A673 (cell line): ENCODE measurements at regions not wholly inside any gene's neighbourhood (a gene's known extent, or its start where the extent isn't known, plus 50 kb on each side); places are given as distances from the start of the nearest gene placed in this dataset.

Experiments
- BruUV-seq: library from RNA; stranded (reverse); fragments of 400-500 nt; replicated peaks from 2 replicates; lab custom pipeline; 2021; lab: Mats Ljungman, UMichigan
- CTCF ChIA-PET: fragments of 300-600 bp; sonication (Branson Sonifier 250); formaldehyde crosslinking; loops from one replicate; lab custom pipeline; 2022; ENCODE audit warnings: antibody characterized with exemption; lab: Charles Lee
- POLR2A ChIA-PET: fragments of 300-600 bp; sonication (Branson Sonifier 250); formaldehyde crosslinking; loops from one replicate; lab custom pipeline; 2022; ENCODE audit warnings: antibody characterized with exemption; ENCODE audit not compliant: low non-redundant PET; lab: Charles Lee
- DNase-seq: peaks from one replicate; pipeline ENCODE4 v3.0.0-alpha.2; 2015; ENCODE audit warnings: low spot score
- H3K27ac ChIP-seq: fragments of 200-600 bp; sonication (generic); 2 replicates; pipeline ENCODE4 v1.5.1; 2016; ENCODE audit warnings: mixed run types, low read depth, mild to moderate bottlenecking, mixed read lengths, antibody characterized with exemption, low read length; ENCODE audit not compliant: poor library complexity, severe bottlenecking
- H3K27me3 ChIP-seq: fragments of 200-600 bp; sonication (generic); replicated peaks from 2 replicates; pipeline ENCODE4 v1.6.1; 2017; ENCODE audit warnings: mixed run types, low read depth, mild to moderate bottlenecking, mixed read lengths, antibody characterized with exemption, low read length; ENCODE audit not compliant: insufficient read depth, poor library complexity
- H3K36me3 ChIP-seq: fragments of 200-600 bp; sonication (generic); 2 replicates; pipeline ENCODE4 v1.6.1; 2016; ENCODE audit warnings: mixed run types, mild to moderate bottlenecking, mixed read lengths, antibody characterized with exemption, low read length; ENCODE audit not compliant: insufficient read depth, poor library complexity, severe bottlenecking
- H3K4me1 ChIP-seq: fragments of 200-600 bp; sonication (generic); 2 replicates; pipeline ENCODE4 v1.6.1; 2017; ENCODE audit warnings: mixed run types, mild to moderate bottlenecking, mixed read lengths, antibody characterized with exemption, low read length; ENCODE audit not compliant: insufficient read depth, poor library complexity, severe bottlenecking
- H3K4me3 ChIP-seq: fragments of 200-600 bp; sonication (generic); 2 replicates; pipeline ENCODE4 v1.5.1; 2016; ENCODE audit warnings: low read depth, mixed run types, mild to moderate bottlenecking, mixed read lengths, low read length; ENCODE audit not compliant: poor library complexity, severe bottlenecking
- H3K9me3 ChIP-seq: fragments of 200-600 bp; sonication (generic); 2 replicates; pipeline ENCODE4 v1.6.1; 2016; ENCODE audit warnings: mixed run types, low read depth, mild to moderate bottlenecking, mixed read lengths, antibody characterized with exemption, low read length; ENCODE audit not compliant: poor library complexity, severe bottlenecking
- EZH2 ChIP-seq: fragments of 200-600 bp; sonication (generic); IDR thresholded peaks from 2 replicates; pipeline ENCODE4 v1.6.1; 2017; ENCODE audit warnings: borderline replicate concordance, low read depth, mild to moderate bottlenecking, mixed read lengths, antibody characterized with exemption, low read length; ENCODE audit not compliant: poor library complexity, severe bottlenecking
- intact Hi-C: fragments of 100-400 bp; cut with micrococcal nuclease; formaldehyde crosslinking; loops from one replicate; pipeline ENCODE4 v1.10.0; 2022; ENCODE audit not compliant: unreplicated experiment
- TF ChIP-seq, protein P1 (sequence below): fragments of 300-800, 200-600 bp; sonication (generic); conservative IDR thresholded peaks from 2 replicates; pipeline ENCODE4 v1.5.1; 2017; ENCODE audit warnings: low read depth, mild to moderate bottlenecking, antibody characterized with exemption, low read length, moderate library complexity, mixed read lengths

DNA sequence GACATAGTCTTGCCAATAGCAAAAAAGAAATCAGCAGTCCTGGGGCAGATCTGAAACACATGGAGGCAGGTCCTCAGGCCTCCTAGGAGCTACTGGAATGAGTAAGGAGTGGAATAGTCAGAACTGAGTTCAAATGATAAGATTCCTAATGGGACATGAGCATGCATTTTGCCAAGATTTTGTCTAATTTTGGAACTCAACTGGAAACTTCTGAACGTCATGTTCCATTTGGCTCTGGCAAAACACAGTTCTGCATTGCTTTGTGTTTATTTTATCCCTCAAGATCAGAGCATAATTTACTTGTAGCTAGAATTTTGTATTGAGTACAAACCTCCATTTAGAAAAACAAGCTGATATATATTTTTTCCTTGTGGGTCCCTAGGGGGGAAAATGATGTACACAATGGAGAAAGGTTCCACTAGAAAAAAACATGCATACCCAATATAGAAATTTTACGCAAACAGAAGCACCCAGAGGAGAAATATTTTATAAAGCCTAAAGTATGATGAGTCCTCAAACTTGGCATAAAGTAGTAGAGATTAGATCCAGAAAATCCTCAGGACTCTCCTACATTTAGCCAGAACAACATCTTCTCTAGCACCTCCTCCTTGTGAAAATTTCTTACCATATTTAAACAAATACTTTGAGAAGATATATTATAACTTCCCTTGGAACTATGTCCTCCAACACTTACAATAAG, 149.0 kb upstream of the SERP2 start:
- TF ChIP-seq EZH2, result no peak
- TF ChIP-seq, protein P1, sequence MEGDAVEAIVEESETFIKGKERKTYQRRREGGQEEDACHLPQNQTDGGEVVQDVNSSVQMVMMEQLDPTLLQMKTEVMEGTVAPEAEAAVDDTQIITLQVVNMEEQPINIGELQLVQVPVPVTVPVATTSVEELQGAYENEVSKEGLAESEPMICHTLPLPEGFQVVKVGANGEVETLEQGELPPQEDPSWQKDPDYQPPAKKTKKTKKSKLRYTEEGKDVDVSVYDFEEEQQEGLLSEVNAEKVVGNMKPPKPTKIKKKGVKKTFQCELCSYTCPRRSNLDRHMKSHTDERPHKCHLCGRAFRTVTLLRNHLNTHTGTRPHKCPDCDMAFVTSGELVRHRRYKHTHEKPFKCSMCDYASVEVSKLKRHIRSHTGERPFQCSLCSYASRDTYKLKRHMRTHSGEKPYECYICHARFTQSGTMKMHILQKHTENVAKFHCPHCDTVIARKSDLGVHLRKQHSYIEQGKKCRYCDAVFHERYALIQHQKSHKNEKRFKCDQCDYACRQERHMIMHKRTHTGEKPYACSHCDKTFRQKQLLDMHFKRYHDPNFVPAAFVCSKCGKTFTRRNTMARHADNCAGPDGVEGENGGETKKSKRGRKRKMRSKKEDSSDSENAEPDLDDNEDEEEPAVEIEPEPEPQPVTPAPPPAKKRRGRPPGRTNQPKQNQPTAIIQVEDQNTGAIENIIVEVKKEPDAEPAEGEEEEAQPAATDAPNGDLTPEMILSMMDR, result no peak
- BruUV-seq, result no TSS peak
- Histone ChIP-seq H3K27me3 (no peaks in the 10 kb centered on the region), H3K36me3 (no peaks in the 10 kb centered on the region), H3K4me3 (no peak overlapping the region), H3K4me1 (no peaks in the 10 kb centered on the region), H3K9me3 (no peaks in the 10 kb centered on the region), H3K27ac (no peak overlapping the region)
- POLR2A ChIA-PET, result no interaction called here
- no peak for DNase-seq
- intact Hi-C loops, result no loop called here
- CTCF ChIA-PET, result no interaction called here

DNA sequence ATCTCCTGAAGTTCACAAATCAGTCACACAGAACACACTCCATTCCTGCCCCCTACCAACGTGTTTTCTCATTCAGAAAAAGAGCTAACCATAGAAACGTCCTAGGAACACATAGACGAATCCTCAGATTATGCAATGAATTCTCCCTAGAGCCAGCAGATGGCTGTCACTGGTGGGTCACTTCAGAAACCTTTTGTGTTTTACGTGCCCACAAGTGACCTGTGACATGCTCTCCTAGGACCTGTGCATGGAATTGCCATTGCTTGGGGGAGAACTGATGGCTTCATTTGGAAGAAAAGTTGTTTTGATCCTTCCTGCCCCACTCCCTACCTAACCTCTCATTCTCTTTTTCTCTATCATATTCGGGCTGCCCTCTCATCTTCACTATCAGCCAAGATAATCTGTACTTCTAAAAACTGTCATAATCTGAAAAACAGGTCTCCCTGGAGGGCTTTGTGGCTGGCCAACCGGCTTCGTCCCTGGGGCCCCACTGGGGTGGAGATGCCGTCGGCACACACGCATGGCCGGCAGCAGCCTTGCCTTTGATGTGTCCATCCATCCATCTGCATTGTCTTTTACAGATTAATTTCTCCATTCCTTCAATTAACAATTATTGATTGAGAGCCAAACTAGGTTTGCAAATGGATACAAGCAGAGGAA, 144.1 kb upstream of the SERP2 start:
- BruUV-seq, result no TSS peak
- Histone ChIP-seq H3K27me3 (no peaks in the 10 kb centered on the region), H3K36me3 (no peaks in the 10 kb centered on the region), H3K4me3 (no peak overlapping the region), H3K4me1 (no peaks in the 10 kb centered on the region), H3K9me3 (no peaks in the 10 kb centered on the region), H3K27ac (no peak overlapping the region)
- POLR2A ChIA-PET, result no interaction called here
- intact Hi-C loops, result no loop called here
- TF ChIP-seq EZH2, result no peak
- TF ChIP-seq, protein P1, result no peak
- DNase-seq, result no peak
- CTCF ChIA-PET, result no interaction called here

DNA sequence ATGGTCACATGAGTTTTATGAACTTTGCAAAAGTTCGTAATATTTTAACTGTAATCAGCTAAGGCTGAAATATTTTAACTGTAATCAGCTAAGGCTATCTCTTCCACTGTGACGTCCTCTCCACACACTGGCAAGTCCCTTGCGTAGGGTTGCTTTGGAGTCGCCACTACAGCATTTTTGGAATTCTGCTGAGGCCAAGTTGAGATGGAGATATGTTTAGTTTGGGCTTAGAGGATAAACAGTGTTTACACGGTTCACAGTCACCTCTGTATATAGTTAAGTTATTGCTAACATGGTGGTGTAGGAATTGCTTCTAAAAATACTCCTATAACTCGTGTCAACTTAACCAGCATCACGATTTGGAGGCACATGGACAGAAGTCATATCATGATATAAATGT, 143.6 kb upstream of the SERP2 start:
- intact Hi-C loops, result no loop called here
- POLR2A ChIA-PET, result no interaction called here
- Histone ChIP-seq H3K9me3 (no peaks in the 10 kb centered on the region), H3K27ac (no peak overlapping the region), H3K4me1 (no peaks in the 10 kb centered on the region), H3K27me3 (no peaks in the 10 kb centered on the region), H3K36me3 (no peaks in the 10 kb centered on the region), H3K4me3 (no peak overlapping the region)
- CTCF ChIA-PET, result no interaction called here
- no TSS peak for BruUV-seq
- TF ChIP-seq EZH2, result no peak
- TF ChIP-seq, protein P1, result no peak
- no peak for DNase-seq
